H1 (cell line): ENCODE measurements at regions not wholly inside any gene's neighbourhood (a gene's known extent, or its start where the extent isn't known, plus 50 kb on each side); places are given as distances from the start of the nearest gene placed in this dataset.

Experiments used
- CTCF ChIA-PET: fragments of 300-600 bp; sonication (Branson Sonifier 250); formaldehyde crosslinking; loops from one replicate; lab custom pipeline; 2021; ENCODE audit not compliant: partially characterized antibody; lab: Charles Lee
- POLR2A ChIA-PET: fragments of 300-600 bp; sonication (Branson Sonifier 250); formaldehyde crosslinking; loops from one replicate; lab custom pipeline; 2021; ENCODE audit warnings: inconsistent platforms; ENCODE audit not compliant: partially characterized antibody; lab: Charles Lee
- DNase-seq, 2 experiments: peaks; one replicate each; pipeline versions ENCODE4 v3.0.0 to v3.0.0-alpha.2; 2010 to 2022; ENCODE audit warnings: low spot score in 2 of 2, low read depth in 1 of 2, mixed read lengths in 1 of 2
- FAIRE-seq: peaks from 2 replicates; lab custom pipeline; 2011; peaks lifted over from hg19 to GRCh38; lab: Jason Lieb, UNC
- H2AFZ ChIP-seq: 2 replicates; pipeline ENCODE4 v1.8.1; 2012; ENCODE audit warnings: low read length, inconsistent platforms
- H2AK5ac ChIP-seq: 2 replicates; pipeline ENCODE4 v1.6.1; 2013; ENCODE audit warnings: low read depth, low read length
- H2BK120ac ChIP-seq: replicated peaks from 2 replicates; pipeline ENCODE3; 2013; ENCODE audit warnings: low read depth, low read length, inconsistent platforms
- H2BK12ac ChIP-seq: 2 replicates; pipeline ENCODE4 v1.6.1; 2013; ENCODE audit warnings: low read depth, low read length
- H2BK15ac ChIP-seq: 2 replicates; pipeline ENCODE4 v1.6.1; 2013; ENCODE audit warnings: low read length
- H2BK20ac ChIP-seq: 2 replicates; pipeline ENCODE4 v1.6.1; 2013; ENCODE audit warnings: low read length
- H2BK5ac ChIP-seq: 2 replicates; pipeline ENCODE4 v1.6.1; 2013; ENCODE audit warnings: low read depth, low read length
- H3K14ac ChIP-seq: 2 replicates; pipeline ENCODE4 v1.6.1; 2013; ENCODE audit warnings: inconsistent platforms; ENCODE audit not compliant: insufficient read length
- H3K18ac ChIP-seq: 2 replicates; pipeline ENCODE4 v1.6.1; 2013; ENCODE audit warnings: low read length; ENCODE audit errors: extremely low read depth
- H3K23ac ChIP-seq: 2 replicates; pipeline ENCODE4 v1.6.1; 2013; ENCODE audit warnings: inconsistent platforms; ENCODE audit not compliant: insufficient read length
- H3K23me2 ChIP-seq: 2 replicates; pipeline ENCODE4 v1.6.1; 2013; ENCODE audit warnings: low read depth, low read length
- H3K27ac ChIP-seq: 2 replicates; pipeline ENCODE4 v1.6.1; 2011; ENCODE audit warnings: low read depth, low read length, inconsistent platforms
- H3K27me3 ChIP-seq, 4 experiments: replicated peaks in 1 of 4; 1 replicate in 1 of 4; 2 replicates in 3 of 4; pipeline versions ENCODE4 v1.6.1 to v1.8.1; 2011 to 2013; ENCODE audit warnings: low read length in 3 of 4, mild to moderate bottlenecking in 3 of 4, inconsistent platforms in 2 of 4, mixed read lengths in 2 of 4, moderate library complexity in 1 of 4; ENCODE audit not compliant: control insufficient read depth in 3 of 4, insufficient read depth in 3 of 4; ENCODE audit errors: extremely low read depth in 1 of 4
- H3K36me3 ChIP-seq, 4 experiments: 2 replicates each; pipeline versions ENCODE4 v1.6.1 to v1.8.1; 2011 to 2013; ENCODE audit warnings: mild to moderate bottlenecking in 4 of 4, low read length in 3 of 4, moderate library complexity in 2 of 4, control low read depth in 1 of 4, inconsistent platforms in 1 of 4; ENCODE audit not compliant: insufficient read depth in 4 of 4, control insufficient read depth in 2 of 4
- H3K4ac ChIP-seq: replicated peaks from 2 replicates; pipeline ENCODE3; 2013; ENCODE audit warnings: low read length, low read depth, mixed read lengths, inconsistent platforms; ENCODE audit not compliant: insufficient read length
- H3K4me1 ChIP-seq, 4 experiments: replicated peaks in 1 of 4; 1 replicate in 1 of 4; 2 replicates in 3 of 4; pipeline versions ENCODE4 v1.6.1 to v1.8.1; 2011 to 2013; ENCODE audit warnings: low read length in 3 of 4, inconsistent platforms in 2 of 4, mixed read lengths in 1 of 4; ENCODE audit not compliant: insufficient read depth in 4 of 4, control insufficient read depth in 3 of 4
- H3K4me2 ChIP-seq, 2 experiments: 2 replicates each; pipeline versions ENCODE4 v1.6.1 to v1.8.1; 2011 to 2013; ENCODE audit warnings: low read depth in 2 of 2, low read length in 2 of 2, control low read depth in 1 of 2, inconsistent platforms in 1 of 2, mild to moderate bottlenecking in 1 of 2; ENCODE audit not compliant: insufficient read depth in 1 of 2
- H3K4me3 ChIP-seq, 4 experiments: fragments of 200-600, 300-600 bp in 1 of 4; sonication (generic), shearing (Covaris generic), sonication (Bioruptor Twin) in 1 of 4; 2 replicates each; pipeline versions ENCODE4 v1.5.1 to v1.8.1; 2011 to 2016; ENCODE audit warnings: low read length in 4 of 4, low read depth in 3 of 4, control low read depth in 2 of 4, inconsistent platforms in 2 of 4, mild to moderate bottlenecking in 2 of 4, mixed read lengths in 1 of 4, moderate library complexity in 1 of 4; ENCODE audit not compliant: insufficient read depth in 2 of 4; ENCODE audit errors: extremely low read depth in 1 of 4
- H3K56ac ChIP-seq: replicated peaks from 2 replicates; pipeline ENCODE3; 2013; ENCODE audit warnings: low read depth, mild to moderate bottlenecking, mixed read lengths, low read length, inconsistent platforms; ENCODE audit not compliant: insufficient read length
- H3K79me1 ChIP-seq: 2 replicates; pipeline ENCODE4 v1.6.1; 2013; ENCODE audit warnings: low read depth, low read length, control low read depth
- H3K79me2 ChIP-seq, 2 experiments: 2 replicates each; pipeline versions ENCODE4 v1.6.1 to v1.8.1; 2012 to 2013; ENCODE audit warnings: low read length in 2 of 2, mild to moderate bottlenecking in 2 of 2, inconsistent platforms in 1 of 2; ENCODE audit not compliant: insufficient read depth in 2 of 2, control insufficient read depth in 1 of 2
- H3K9ac ChIP-seq, 4 experiments: replicated peaks in 1 of 4; 1 replicate in 1 of 4; 2 replicates in 3 of 4; pipeline versions ENCODE4 v1.6.1 to v1.8.1; 2011 to 2013; ENCODE audit warnings: low read depth in 3 of 4, low read length in 3 of 4, control low read depth in 2 of 4, mild to moderate bottlenecking in 2 of 4, moderate library complexity in 2 of 4, inconsistent platforms in 1 of 4; ENCODE audit errors: extremely low read depth in 1 of 4
- H3K9me3 ChIP-seq, 2 experiments: 2 replicates each; pipeline versions ENCODE4 v1.6.1 to v1.8.1; 2012 to 2013; ENCODE audit warnings: mild to moderate bottlenecking in 2 of 2, moderate library complexity in 2 of 2, control low read depth in 1 of 2, inconsistent platforms in 1 of 2, low read depth in 1 of 2, low read length in 1 of 2, mixed read lengths in 1 of 2; ENCODE audit not compliant: insufficient read depth in 2 of 2
- H4K20me1 ChIP-seq, 2 experiments: replicated peaks in 1 of 2; 2 replicates each; pipeline versions ENCODE3 to v1.8.1; 2011 to 2013; ENCODE audit warnings: inconsistent platforms in 2 of 2, low read length in 2 of 2, mild to moderate bottlenecking in 1 of 2; ENCODE audit not compliant: insufficient read depth in 2 of 2, control insufficient read depth in 1 of 2
- H4K5ac ChIP-seq: 2 replicates; pipeline ENCODE4 v1.6.1; 2013; ENCODE audit warnings: low read length, low read depth, mixed read lengths, inconsistent platforms; ENCODE audit not compliant: insufficient read length
- H4K8ac ChIP-seq: 2 replicates; pipeline ENCODE4 v1.8.0; 2013; ENCODE audit warnings: mild to moderate bottlenecking, moderate library complexity, low read length, inconsistent platforms; ENCODE audit not compliant: insufficient read depth; ENCODE audit errors: extremely low read depth
- H4K91ac ChIP-seq: replicated peaks from 2 replicates; pipeline ENCODE3; 2013; ENCODE audit warnings: low read length, mixed read lengths, inconsistent platforms; ENCODE audit not compliant: insufficient read length
- CHD7 ChIP-seq: fragments of 300-600 bp; sonication (generic); IDR thresholded peaks from 2 replicates; pipeline ENCODE4 v1.7.1; 2012; ENCODE audit warnings: low read length, moderate library complexity, mild to moderate bottlenecking, inconsistent platforms; ENCODE audit not compliant: insufficient replicate concordance

DNA sequence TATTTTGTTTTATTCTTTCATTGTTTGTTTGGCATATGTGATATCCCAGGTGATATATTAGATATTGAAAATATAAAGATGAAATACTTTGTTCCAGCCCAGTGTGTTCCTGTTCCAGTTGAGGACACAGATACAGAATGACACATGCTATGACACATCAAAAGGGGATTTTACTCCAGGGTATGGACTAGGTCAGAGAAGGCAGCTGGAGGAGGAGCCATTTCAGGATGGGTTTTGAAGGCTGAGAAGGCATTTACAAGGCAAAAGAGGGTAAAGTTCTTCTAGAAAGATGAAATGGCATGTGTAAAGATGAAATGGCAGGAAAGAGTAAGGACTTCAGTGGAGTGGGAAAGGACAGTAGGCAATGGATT is 163.8 kb downstream of the ZIC1 start:
- H3K9me3 ChIP-seq: no peaks in the 10 kb centered on the region
- no peak overlapping the region for H3K14ac ChIP-seq
- H3K27ac ChIP-seq: no peak overlapping the region
- CTCF ChIA-PET: no interaction called here
- no peak overlapping the region for H4K8ac ChIP-seq
- H3K4ac ChIP-seq: no peak overlapping the region
- no peak overlapping the region for H2BK20ac ChIP-seq
- no peak overlapping the region for H3K9ac ChIP-seq
- H2BK5ac ChIP-seq: no peak overlapping the region
- H3K27me3 ChIP-seq: no peaks in the 10 kb centered on the region
- H3K23ac ChIP-seq: no peak overlapping the region
- no peak overlapping the region for H2BK120ac ChIP-seq
- no peak overlapping the region for H3K18ac ChIP-seq
- DNase-seq (no peak), FAIRE-seq (no peak)
- no peaks in the 10 kb centered on the region for H3K79me2 ChIP-seq
- H3K4me1 ChIP-seq: no peaks in the 10 kb centered on the region
- H2BK12ac ChIP-seq: no peak overlapping the region
- H4K5ac ChIP-seq: no peak overlapping the region
- H4K91ac ChIP-seq: no peak overlapping the region
- H3K4me3 ChIP-seq: no peak overlapping the region
- no peak overlapping the region for H3K4me2 ChIP-seq
- no peaks in the 10 kb centered on the region for H3K23me2 ChIP-seq
- POLR2A ChIA-PET: interaction anchor here (1.0 kb wide), 1 partner anchor 148 kb away, joined by 3 read pairs; no protein-coding TSS in a partner anchor
- no peaks in the 10 kb centered on the region for H3K79me1 ChIP-seq
- H2AFZ ChIP-seq: no peak overlapping the region
- no peaks in the 10 kb centered on the region for H4K20me1 ChIP-seq
- H3K56ac ChIP-seq: no peak overlapping the region
- no peak overlapping the region for H2AK5ac ChIP-seq
- no peaks in the 10 kb centered on the region for H3K36me3 ChIP-seq
- no peak overlapping the region for H2BK15ac ChIP-seq
- no peak for TF ChIP-seq CHD7
